Pulmonary artery endothelial cell (primary cell): ENCODE measurements at regions not wholly inside any gene's neighbourhood (a gene's known extent, or its start where the extent isn't known, plus 50 kb on each side); places are given as distances from the start of the nearest gene placed in this dataset.

Experiments
- DNase-seq: peaks from one replicate; pipeline ENCODE4 v3.0.0-alpha.2; 2011; ENCODE audit warnings: low read depth, low spot score

GRCh38 chr3:22980346-22980745, 222.8 kb upstream of the UBE2E2 start:
- DNase-seq, result no peak

- no peak for DNase-seq
Measured at GRCh38 chr3:22981166-22981565, 222.0 kb upstream of the UBE2E2 start.

GRCh38 chr3:22981861-22982260, 221.3 kb upstream of the UBE2E2 start:
- DNase-seq, result no peak

GRCh38 chr3:22982981-22983587, 220.0 kb upstream of the UBE2E2 start:
- DNase-seq, result no peak

- DNase-seq, result no peak
Measured at GRCh38 chr3:22986958-22987357, 216.2 kb upstream of the UBE2E2 start.

- DNase-seq, result no peak
Measured at GRCh38 chr3:22988566-22988965, 214.6 kb upstream of the UBE2E2 start.

GRCh38 chr3:22989716-22990115, 213.4 kb upstream of the UBE2E2 start:
- DNase-seq, result no peak

- DNase-seq, result no peak
Measured at GRCh38 chr3:22990291-22991200, 212.6 kb upstream of the UBE2E2 start.

- DNase-seq, result no peak
Measured at GRCh38 chr3:22994781-22995180, 208.3 kb upstream of the UBE2E2 start.

- no peak for DNase-seq
Measured at GRCh38 chr3:22996920-22997571, 206.1 kb upstream of the UBE2E2 start.

- DNase-seq, result no peak
Measured at GRCh38 chr3:23000371-23000770, 202.8 kb upstream of the UBE2E2 start.

GRCh38 chr3:23002151-23002550, 201.0 kb upstream of the UBE2E2 start:
- DNase-seq, result no peak

GRCh38 chr3:23002836-23003732, 200.0 kb upstream of the UBE2E2 start:
- no peak for DNase-seq

GRCh38 chr3:23003733-23004046, 199.4 kb upstream of the UBE2E2 start:
- no peak for DNase-seq

- no peak for DNase-seq
Measured at GRCh38 chr3:23004971-23005370, 198.2 kb upstream of the UBE2E2 start.

GRCh38 chr3:23017801-23018200, 185.3 kb upstream of the UBE2E2 start:
- DNase-seq, result no peak

GRCh38 chr3:23019596-23020300, 183.4 kb upstream of the UBE2E2 start:
- no peak for DNase-seq

GRCh38 chr3:23028294-23028693, 174.8 kb upstream of the UBE2E2 start:
- DNase-seq, result no peak

GRCh38 chr3:23029001-23029400, 174.1 kb upstream of the UBE2E2 start:
- DNase-seq, result no peak

GRCh38 chr3:23035927-23036640, 167.0 kb upstream of the UBE2E2 start:
- DNase-seq, result no peak
